IPS DF 6.9 (cell line): ENCODE measurements at regions not wholly inside any gene's neighbourhood (a gene's known extent, or its start where the extent isn't known, plus 50 kb on each side); places are given as distances from the start of the nearest gene placed in this dataset.

Source experiments
- DNase-seq: peaks from one replicate; pipeline ENCODE4 v3.0.0-alpha.2; 2013; ENCODE audit warnings: low read depth, low spot score
- H3K27ac ChIP-seq: one replicate; pipeline ENCODE4 v1.5.1; 2013; ENCODE audit warnings: low read length, control low read depth
- H3K27me3 ChIP-seq: 2 replicates; pipeline ENCODE4 v1.6.1; 2013; ENCODE audit warnings: mild to moderate bottlenecking, low read length; ENCODE audit not compliant: control insufficient read depth, insufficient read depth
- H3K36me3 ChIP-seq: 2 replicates; pipeline ENCODE4 v1.6.1; 2013; ENCODE audit warnings: low read length; ENCODE audit not compliant: control insufficient read depth, insufficient read depth
- H3K4me1 ChIP-seq: 2 replicates; pipeline ENCODE4 v1.6.1; 2013; ENCODE audit warnings: low read length; ENCODE audit not compliant: control insufficient read depth, insufficient read depth
- H3K4me3 ChIP-seq: 2 replicates; pipeline ENCODE4 v1.5.1; 2013; ENCODE audit warnings: mild to moderate bottlenecking, low read length
- H3K9me3 ChIP-seq: 2 replicates; pipeline ENCODE4 v1.6.1; 2013; ENCODE audit warnings: low read length, inconsistent platforms; ENCODE audit not compliant: control insufficient read depth, insufficient read depth
- WGBS: extraction: QIAGEN DNeasy Blood & Tissue Kit; methylation state at CpG from one replicate; pipeline ENCODE4 v1.1.7; 2013; ENCODE audit warnings: mixed read lengths, missing lambda C conversion rate; ENCODE audit not compliant: insufficient read length, insufficient coverage; 5-methylcytosine and 5-hydroxymethylcytosine counted together

DNA sequence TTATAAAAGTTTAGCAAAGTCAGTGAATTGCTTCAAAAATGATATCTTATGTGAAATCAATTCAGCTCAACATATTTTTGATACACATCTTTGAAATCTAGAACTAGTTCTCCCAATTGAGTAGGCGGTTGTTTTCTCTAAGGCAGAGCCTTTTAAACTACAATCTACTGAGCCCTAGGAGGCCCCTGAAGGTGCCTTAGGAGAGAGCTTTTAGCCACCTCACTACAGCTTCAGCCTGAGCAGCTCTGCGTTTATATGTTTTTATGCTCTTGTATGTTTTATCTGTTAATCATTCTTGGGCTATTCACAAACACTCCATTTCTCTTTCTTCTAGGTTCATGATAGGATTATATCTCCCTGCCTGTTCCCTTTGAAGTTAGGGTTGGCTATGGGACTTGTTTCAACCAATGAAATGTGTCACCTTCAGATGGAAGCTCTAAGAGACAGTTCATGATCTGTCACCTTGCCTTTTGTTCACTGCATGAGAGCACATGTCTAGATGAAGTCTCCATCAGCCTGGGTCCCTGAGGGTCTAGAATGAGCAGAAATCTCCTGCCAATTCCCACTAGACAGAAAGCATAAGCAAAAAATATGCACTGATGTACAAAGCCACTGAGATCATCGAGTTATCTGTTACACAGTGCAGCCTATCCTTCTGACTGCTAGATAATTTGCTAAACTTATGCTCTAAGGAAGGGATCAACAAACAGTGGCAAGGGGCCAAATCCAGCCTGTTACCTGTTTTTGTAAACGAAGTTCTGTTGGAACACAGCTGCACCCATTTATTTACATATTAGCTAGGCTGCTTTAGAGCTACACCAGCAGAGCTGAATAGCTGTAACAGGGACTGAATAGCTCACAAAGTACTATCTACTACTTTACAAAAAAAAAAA is 128.5 kb upstream of the CDK1 start:
- H3K36me3 ChIP-seq, result no peaks in the 10 kb centered on the region
- DNase-seq, result no peak
- H3K4me1 ChIP-seq, result peaks cover 8% of the 10 kb centered on the region
- peak overlapping the region; percentile 90 for H3K27ac ChIP-seq
- no peaks in the 10 kb centered on the region for H3K27me3 ChIP-seq
- WGBS, result no CpG with 5 or more reads among the region's 4 CpGs
- no peaks in the 10 kb centered on the region for H3K9me3 ChIP-seq
- H3K4me3 ChIP-seq, result no peak overlapping the region

- Histone ChIP-seq H3K27ac (no peak overlapping the region), H3K4me3 (no peak overlapping the region)
- WGBS, result no CpG with 5 or more reads among the region's 2 CpGs
Measured at GRCh38 chr10:60648761-60649160, 129.5 kb upstream of the CDK1 start.

GRCh38 chr10:60646966-60647796 is 131.1 kb upstream of the CDK1 start:
- no peak overlapping the region for H3K4me3 ChIP-seq
- no peak overlapping the region for H3K27ac ChIP-seq
- peak; percentile 35 for DNase-seq
- peaks cover 8% of the 10 kb centered on the region for H3K4me1 ChIP-seq
- no peaks in the 10 kb centered on the region for H3K36me3 ChIP-seq
- no peaks in the 10 kb centered on the region for H3K9me3 ChIP-seq
- no peaks in the 10 kb centered on the region for H3K27me3 ChIP-seq
- WGBS, result no CpG with 5 or more reads among the region's 6 CpGs

More at GRCh38 chr10:60648761-60649160, 129.5 kb upstream of the CDK1 start:
- DNase-seq, result no peak
- H3K27me3 ChIP-seq, result no peaks in the 10 kb centered on the region
- H3K36me3 ChIP-seq, result no peaks in the 10 kb centered on the region
- H3K9me3 ChIP-seq, result no peaks in the 10 kb centered on the region
- peaks cover 8% of the 10 kb centered on the region for H3K4me1 ChIP-seq

DNA sequence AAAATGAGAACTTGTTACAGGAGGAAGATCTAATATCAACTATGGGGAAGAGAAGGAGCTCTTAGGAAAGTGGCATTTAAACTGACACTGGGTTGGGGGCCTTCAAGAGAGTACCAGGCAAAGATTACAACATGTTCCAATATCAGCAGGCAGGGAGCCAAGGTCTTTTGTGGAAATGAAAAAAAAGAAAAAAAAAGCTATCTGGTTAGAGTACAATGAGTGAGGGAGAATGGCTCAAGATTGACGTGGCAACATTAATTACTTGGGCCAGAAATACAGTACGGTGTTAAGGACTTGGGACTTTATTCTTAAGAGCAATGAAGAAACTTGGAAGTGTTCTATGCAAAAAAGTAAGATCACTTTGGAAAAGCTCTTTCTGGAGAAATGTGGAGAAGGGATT is 132.3 kb upstream of the CDK1 start:
- Histone ChIP-seq H3K4me1 (peaks cover 6% of the 10 kb centered on the region), H3K4me3 (no peak overlapping the region), H3K27ac (no peak overlapping the region), H3K9me3 (no peaks in the 10 kb centered on the region), H3K36me3 (no peaks in the 10 kb centered on the region), H3K27me3 (no peaks in the 10 kb centered on the region)
- no CpG with 5 or more reads among the region's 2 CpGs for WGBS
- DNase-seq, result no peak

- Histone ChIP-seq H3K4me3 (no peak overlapping the region), H3K36me3 (no peaks in the 10 kb centered on the region), H3K4me1 (peaks cover 2% of the 10 kb centered on the region; the same call in 1 of the 2 replicates), H3K27ac (no peak overlapping the region), H3K27me3 (no peaks in the 10 kb centered on the region), H3K9me3 (no peaks in the 10 kb centered on the region)
- DNase-seq, result no peak
- WGBS, result 100% methylated on average over 1 of the region's 4 CpGs
Measured at GRCh38 chr10:60644436-60645130, 133.7 kb upstream of the CDK1 start.

GRCh38 chr10:60643874-60644273 is 134.4 kb upstream of the CDK1 start:
- no CpG with 5 or more reads among the region's 1 CpG for WGBS
- H3K36me3 ChIP-seq, result no peaks in the 10 kb centered on the region
- H3K4me1 ChIP-seq, result peaks cover 1% of the 10 kb centered on the region; the same call in 1 of the 2 replicates
- no peak overlapping the region for H3K4me3 ChIP-seq
- no peak for DNase-seq
- H3K27me3 ChIP-seq, result no peaks in the 10 kb centered on the region
- H3K27ac ChIP-seq, result no peak overlapping the region
- H3K9me3 ChIP-seq, result no peaks in the 10 kb centered on the region

DNA sequence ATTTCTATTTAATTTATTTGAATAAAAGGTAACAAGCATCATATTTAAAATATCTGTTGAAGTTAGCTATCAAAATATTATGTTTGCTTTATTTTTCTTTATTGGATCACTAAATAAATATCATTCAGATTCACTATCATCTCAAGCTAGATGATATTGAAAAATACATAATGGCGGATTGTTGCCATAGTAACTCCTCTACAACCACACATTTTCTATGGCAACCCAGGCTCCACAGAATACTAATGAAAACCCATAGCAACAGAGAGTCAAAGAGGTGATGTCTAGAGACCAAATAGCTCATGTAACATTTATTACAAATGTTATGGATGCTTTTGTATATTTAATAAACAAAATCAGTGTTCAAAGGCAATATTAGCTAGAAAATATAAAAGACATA is 148.9 kb upstream of the CDK1 start:
- DNase-seq, result no peak
- no peaks in the 10 kb centered on the region for H3K27me3 ChIP-seq
- no peaks in the 10 kb centered on the region for H3K36me3 ChIP-seq
- H3K4me1 ChIP-seq, result no peaks in the 10 kb centered on the region
- H3K27ac ChIP-seq, result no peak overlapping the region
- WGBS, result no CpG with 5 or more reads among the region's 1 CpG
- no peaks in the 10 kb centered on the region for H3K9me3 ChIP-seq
- H3K4me3 ChIP-seq, result no peak overlapping the region

- H3K4me1 ChIP-seq, result no peaks in the 10 kb centered on the region
- H3K27ac ChIP-seq, result no peak overlapping the region
- no peaks in the 10 kb centered on the region for H3K36me3 ChIP-seq
- WGBS, result 100% methylated on average over 2 of the region's 6 CpGs
- H3K9me3 ChIP-seq, result no peaks in the 10 kb centered on the region
- no peak overlapping the region for H3K4me3 ChIP-seq
- no peak for DNase-seq
- H3K27me3 ChIP-seq, result no peaks in the 10 kb centered on the region
Measured at GRCh38 chr10:60627778-60628748, 150.2 kb upstream of the CDK1 start.

- Histone ChIP-seq H3K27ac (no peak overlapping the region), H3K36me3 (no peaks in the 10 kb centered on the region), H3K4me1 (no peaks in the 10 kb centered on the region), H3K4me3 (no peak overlapping the region), H3K9me3 (no peaks in the 10 kb centered on the region), H3K27me3 (no peaks in the 10 kb centered on the region)
- DNase-seq, result no peak
- WGBS, result no CpG with 5 or more reads among the region's 1 CpG
Measured at GRCh38 chr10:60626037-60626436, 152.2 kb upstream of the CDK1 start.
